ENCODE measurements at regions not wholly inside any gene's neighbourhood (a gene's known extent, or its start where the extent isn't known, plus 50 kb on each side); places are given as distances from the start of the nearest gene placed in this dataset.
"Not testable (repeated sequence)": the region's sequence is repeated elsewhere in the genome, so short reads cannot be mapped to it uniquely, and the experiment has no call there.

DNA sequence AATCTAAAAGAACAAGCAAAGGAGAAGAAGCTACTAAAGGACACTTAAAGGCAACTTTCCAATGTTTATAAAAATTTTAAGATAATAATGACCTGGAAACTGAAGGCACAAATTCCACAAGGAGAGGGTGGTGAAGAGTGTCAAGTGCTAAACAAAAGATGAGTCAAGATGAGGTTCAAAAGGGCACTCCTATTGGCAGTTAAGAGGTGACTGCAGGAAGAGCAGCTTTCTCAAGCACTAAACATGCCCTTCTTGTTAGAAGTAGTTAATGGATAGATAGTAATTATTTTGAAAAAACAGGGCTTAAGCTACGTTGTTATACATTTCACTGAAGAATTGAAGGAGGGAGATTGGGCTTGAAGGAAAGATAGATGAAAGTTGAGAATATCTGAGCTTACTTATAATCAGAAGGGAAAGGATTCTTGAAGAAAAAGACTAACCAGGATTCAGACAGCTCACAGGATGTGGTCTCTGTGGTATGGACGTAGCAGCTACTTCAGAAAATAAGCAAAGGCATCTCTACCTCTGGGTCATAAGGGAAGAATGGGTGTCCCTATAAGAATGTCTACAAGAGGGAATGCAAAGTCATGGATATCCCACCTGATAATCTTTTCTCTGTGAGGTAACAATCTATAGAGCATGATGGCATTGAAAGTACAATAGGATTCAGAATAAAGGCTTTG is 454.7 kb upstream of the SLC39A10 start:
- DNase-seq (ENCODE audit: low read depth) = peak; percentile 88

DNA sequence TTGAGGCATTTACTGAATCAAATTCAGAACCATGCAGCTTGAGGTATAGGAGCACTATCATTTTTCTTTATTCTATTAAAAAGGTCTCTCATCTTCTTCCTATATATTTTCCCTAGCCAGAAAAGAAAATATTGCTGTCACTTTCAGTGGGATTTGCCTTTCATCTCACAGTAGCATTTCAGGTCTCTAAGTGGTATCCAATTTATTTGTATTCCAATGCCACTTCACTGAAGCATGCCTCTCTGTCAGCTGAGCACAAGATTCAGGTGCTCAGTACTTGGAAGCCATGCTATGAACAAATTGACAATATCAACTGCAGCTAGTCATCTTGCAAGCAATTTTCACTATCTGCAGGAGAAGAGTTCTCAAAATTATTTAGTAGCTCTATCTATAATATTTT is 457.2 kb upstream of the SLC39A10 start:
- DNase-seq (ENCODE audit: low read depth) = no peak

DNA sequence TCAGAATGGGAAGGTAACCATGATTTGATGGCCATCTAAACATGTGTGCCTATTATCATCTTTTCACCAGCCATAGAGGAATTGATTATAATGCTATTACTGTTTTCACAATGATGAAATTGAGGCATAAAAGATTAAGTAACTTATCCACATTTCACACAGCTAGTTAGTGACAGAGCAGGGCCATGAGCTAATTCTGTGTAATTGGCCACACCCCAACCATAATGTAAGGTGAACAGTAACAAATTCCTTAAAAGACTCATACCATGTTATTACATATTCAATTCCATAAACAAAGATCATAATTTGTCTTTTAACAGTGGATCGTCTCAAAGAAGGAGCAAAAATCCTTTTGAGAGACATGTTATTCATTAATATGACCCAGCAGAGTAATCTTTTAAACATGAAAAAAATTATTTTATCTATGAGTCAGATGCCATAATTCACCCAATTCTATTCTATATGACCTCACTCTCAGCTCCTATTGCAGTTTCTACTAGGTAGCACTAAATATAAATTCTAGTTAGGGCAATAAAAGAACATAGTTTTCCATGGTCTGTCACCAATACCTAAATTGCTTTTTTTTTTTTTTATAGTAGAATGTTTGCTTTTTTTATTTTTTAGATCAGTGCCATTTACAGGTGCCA is 475.8 kb upstream of the SLC39A10 start:
- no peak for DNase-seq (ENCODE audit: low read depth)

GRCh38 chr2:195168369-195168768 is 488.7 kb upstream of the SLC39A10 start:
- no peak for DNase-seq (ENCODE audit: low read depth)

- DNase-seq (ENCODE audit: low read depth) = no peak
Observed at GRCh38 chr2:195164930-195165329, 492.1 kb upstream of the SLC39A10 start.

DNA sequence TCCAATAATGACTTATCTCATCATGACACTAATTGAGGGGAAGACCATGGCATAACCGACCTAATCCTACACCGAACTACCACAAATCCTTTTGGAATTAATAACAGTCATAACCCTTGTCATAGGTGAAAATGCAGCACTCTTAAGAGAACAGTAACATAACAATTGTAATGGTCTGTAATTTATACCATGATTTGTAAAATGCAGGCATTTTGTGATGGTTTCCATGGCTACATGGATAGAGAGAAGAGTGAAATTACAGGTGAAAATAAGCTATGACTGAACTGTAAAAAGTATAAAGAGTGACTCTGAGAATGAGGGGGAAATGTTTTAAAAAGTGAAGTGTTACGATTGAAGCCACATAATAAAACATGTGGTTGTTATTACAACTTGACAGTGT is 494.1 kb upstream of the SLC39A10 start:
- no peak for DNase-seq (ENCODE audit: low read depth)

DNA sequence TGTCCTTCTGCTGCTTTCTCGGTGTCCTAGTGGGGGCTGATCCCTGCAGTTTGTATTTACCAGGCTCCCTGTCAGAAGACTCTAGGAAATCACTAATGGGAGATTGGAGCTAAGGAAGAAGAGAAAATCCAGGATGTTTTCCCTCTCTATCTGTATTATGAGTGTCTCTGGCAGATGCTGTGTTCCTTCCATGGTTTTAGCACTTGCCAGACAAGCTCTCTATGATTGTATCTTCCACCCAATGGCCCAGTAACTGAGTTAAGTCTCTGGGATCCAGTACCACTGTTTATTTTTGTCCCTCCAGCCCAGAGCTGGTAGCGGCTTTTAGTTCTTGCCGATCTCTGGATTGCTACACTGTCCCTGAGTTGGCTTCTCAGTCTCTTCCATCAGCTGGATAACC is 494.8 kb upstream of the SLC39A10 start:
- no peak for DNase-seq (ENCODE audit: low read depth)

- no peak for DNase-seq (ENCODE audit: low read depth)
Observed at GRCh38 chr2:195160963-195161362, 496.1 kb upstream of the SLC39A10 start.

DNA sequence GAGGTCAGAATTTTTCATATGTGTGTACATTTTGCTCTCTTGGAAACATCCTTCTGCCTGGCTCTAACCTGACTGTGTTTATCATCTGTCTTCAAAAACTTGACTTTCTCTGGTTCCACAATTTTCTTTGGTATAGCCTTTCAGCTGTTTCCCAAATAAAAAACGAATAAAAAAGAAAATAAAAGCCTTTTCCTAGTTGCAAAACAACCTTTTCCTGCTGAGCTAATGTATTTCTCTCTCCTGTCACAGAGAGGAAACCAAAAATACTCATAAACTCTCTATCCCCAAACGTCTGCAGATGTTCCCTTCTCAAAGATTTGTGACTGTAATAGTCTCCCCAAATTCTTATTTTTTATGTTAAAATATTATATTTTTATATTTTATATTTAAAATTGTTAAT is 505.3 kb upstream of the SLC39A10 start:
- DNase-seq (ENCODE audit: low read depth) = no peak

- no peak for DNase-seq (ENCODE audit: low read depth)
Observed at GRCh38 chr2:195150819-195151218, 506.2 kb upstream of the SLC39A10 start.

GRCh38 chr2:195148004-195148403 is 509.0 kb upstream of the SLC39A10 start:
- DNase-seq (ENCODE audit: low read depth) = no peak

- no peak for DNase-seq (ENCODE audit: low read depth)
Observed at GRCh38 chr2:195146761-195147541, 510.1 kb upstream of the SLC39A10 start.

DNA sequence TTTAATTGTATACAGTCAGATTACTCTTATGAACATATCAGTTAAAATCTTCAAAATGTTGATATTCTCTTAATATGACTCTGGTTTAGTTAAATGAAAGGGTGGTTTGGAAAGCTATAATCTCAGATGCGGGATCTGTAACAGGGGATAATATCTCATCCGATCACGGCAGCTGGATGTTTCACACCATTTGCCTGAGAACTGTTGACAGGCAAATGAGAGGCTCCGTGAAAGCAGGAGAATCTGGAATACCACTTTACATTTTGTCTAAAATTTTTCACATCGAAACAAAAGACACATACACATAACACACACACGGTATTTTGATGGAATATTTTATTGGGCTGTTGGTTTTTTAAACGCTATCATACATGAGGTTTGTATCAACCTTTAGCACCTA is 518.6 kb upstream of the SLC39A10 start:
- DNase-seq (ENCODE audit: low read depth) = no peak

DNA sequence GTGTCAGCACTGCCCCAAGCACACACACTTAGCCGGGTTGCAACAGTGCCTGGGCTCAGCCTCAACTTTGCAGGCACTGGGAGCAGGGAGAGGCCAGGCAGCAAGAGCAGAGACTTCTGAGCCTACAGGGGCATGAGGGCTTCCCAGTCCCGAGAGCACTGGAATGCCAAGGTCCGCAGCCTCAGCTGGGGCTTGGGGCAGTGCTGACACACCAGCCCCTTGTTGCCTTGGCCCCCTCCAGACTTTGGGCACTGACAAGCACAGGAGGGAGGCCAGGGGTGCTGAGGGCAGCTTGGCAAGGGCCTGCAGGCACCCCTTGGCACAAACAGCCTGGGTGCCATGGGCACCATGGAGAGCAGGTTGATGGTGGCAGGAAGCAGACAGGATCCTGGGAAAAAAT is 531.1 kb upstream of the SLC39A10 start:
- not testable (repeated sequence) for DNase-seq (ENCODE audit: low read depth)

- no peak for DNase-seq (ENCODE audit: low read depth)
Observed at GRCh38 chr2:195124391-195125079, 532.5 kb upstream of the SLC39A10 start.

- DNase-seq (ENCODE audit: low read depth) = peak; percentile 2
Observed at GRCh38 chr2:195122653-195123052, 534.4 kb upstream of the SLC39A10 start.

DNA sequence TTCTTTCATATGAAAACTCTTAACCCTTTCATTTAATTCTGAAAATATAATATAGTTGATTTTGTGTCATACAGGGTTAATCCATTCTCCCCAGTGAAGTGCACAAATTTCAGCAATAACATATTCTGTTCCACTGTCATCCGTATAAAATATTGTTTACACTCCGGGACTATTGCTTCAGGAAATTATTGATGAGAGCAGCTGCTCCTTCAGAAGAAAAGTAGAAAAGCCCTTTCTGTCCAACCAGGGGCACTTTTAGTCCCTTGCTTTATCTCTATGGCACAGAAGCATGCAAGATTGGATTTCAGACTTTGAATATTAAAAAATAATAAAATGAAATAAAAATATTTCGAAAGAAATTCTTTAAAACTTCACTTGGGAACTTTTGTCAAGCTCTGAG is 535.7 kb upstream of the SLC39A10 start:
- no peak for DNase-seq (ENCODE audit: low read depth)

DNA sequence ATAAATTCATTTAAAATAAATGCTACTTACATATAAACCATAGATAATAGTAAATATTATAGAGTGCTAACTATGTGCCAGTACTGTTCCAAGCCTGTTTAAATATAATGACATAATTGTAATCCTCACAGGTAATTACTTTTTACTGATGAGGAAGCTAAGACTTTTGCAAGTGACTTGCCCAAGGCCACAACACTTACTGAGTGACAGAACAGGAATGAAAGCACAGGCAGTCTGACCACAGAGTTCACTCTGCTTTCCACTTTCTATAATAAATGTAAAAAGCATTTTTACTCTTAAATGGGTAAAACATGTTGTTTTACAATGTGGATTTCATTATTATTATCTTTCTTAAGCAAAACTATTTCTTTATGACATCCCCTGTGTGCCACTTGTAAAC is 537.8 kb upstream of the SLC39A10 start:
- no peak for DNase-seq (ENCODE audit: low read depth)

DNA sequence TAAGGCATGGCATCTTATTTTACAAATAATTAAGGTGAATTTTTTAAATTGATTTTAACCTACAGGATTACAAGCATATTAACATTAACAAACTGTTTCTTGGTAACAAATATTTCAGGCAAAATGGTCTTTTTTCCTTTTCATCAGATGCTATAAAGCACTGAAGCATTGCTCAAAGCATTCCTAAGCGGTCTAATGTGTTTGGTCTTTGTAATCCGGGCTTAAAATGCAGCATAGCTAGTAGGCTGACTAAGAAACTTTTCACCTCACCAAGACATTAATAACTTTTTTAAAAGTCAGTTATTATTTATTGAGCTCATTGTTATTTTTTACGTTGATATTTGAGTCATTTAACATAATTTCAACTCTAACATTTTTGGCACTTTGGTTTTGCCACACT is 538.8 kb upstream of the SLC39A10 start:
- no peak for DNase-seq (ENCODE audit: low read depth)

DNA sequence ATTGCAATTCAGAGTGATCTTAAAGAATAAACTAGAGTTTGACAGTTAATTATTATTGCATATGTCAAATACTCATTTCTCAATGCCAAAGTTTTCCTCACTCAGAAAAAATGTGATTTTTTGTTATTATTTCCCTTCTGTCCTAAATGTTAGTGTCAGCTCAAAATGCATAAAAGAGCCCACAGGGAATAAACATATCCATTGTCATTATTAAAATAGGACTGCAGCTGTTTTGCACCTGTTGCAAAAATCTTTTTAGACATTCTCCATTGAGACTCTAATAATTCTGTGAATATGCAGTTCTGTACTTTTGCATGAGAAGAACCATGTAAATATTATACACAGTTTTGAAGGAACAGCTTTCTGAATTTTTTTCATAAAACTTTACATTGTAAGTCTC is 540.0 kb upstream of the SLC39A10 start:
- no peak for DNase-seq (ENCODE audit: low read depth)

GRCh38 chr2:195115738-195116137 is 541.3 kb upstream of the SLC39A10 start:
- DNase-seq (ENCODE audit: low read depth) = no peak

GRCh38 chr2:195108182-195108581 is 548.8 kb upstream of the SLC39A10 start:
- no peak for DNase-seq (ENCODE audit: low read depth)
